NCI-H187 (cell line): ENCODE measurements at regions not wholly inside any gene's neighbourhood (a gene's known extent, or its start where the extent isn't known, plus 50 kb on each side); places are given as distances from the start of the nearest gene placed in this dataset.

ENCODE experiments used
- DNase-seq, 2 experiments: peaks; one replicate each; lab custom pipeline; 2025; lab: John Stamatoyannopoulos, UW

GRCh38 chr3:116929505-116930222, 220.1 kb downstream of the TUSC7 start:
- DNase-seq: no peak

GRCh38 chr3:116930786-116931185, 221.2 kb downstream of the TUSC7 start:
- DNase-seq: no peak

- no peak for DNase-seq
These were observed 229.5 kb downstream of the TUSC7 start for GRCh38 chr3:116939091-116939490.

- DNase-seq: no peak
These were observed 230.0 kb downstream of the TUSC7 start for GRCh38 chr3:116939550-116939949.

- DNase-seq: no peak
These were observed 231.1 kb downstream of the TUSC7 start for GRCh38 chr3:116940719-116941118.

- DNase-seq: no peak
These were observed 236.8 kb downstream of the TUSC7 start for GRCh38 chr3:116946376-116946775.

GRCh38 chr3:116947148-116947547, 237.6 kb downstream of the TUSC7 start:
- DNase-seq: no peak

- no peak for DNase-seq
These were observed 238.2 kb downstream of the TUSC7 start for GRCh38 chr3:116947809-116948208.

- DNase-seq: no peak
These were observed 240.9 kb downstream of the TUSC7 start for GRCh38 chr3:116950301-116951055.

GRCh38 chr3:116951610-116952009, 242.0 kb downstream of the TUSC7 start:
- no peak for DNase-seq

- DNase-seq: no peak
These were observed 248.7 kb downstream of the TUSC7 start for GRCh38 chr3:116958291-116958690.

GRCh38 chr3:116961106-116961505, 251.5 kb downstream of the TUSC7 start:
- no peak for DNase-seq

- DNase-seq: no peak
These were observed 254.2 kb downstream of the TUSC7 start for GRCh38 chr3:116963802-116964201.

GRCh38 chr3:116966649-116967048, 257.1 kb downstream of the TUSC7 start:
- no peak for DNase-seq

- no peak for DNase-seq
These were observed 259.6 kb downstream of the TUSC7 start for GRCh38 chr3:116969135-116969534.

- DNase-seq: no peak
These were observed 260.1 kb downstream of the TUSC7 start for GRCh38 chr3:116969646-116970045.

- DNase-seq: no peak
These were observed 262.0 kb downstream of the TUSC7 start for GRCh38 chr3:116971531-116971930.

GRCh38 chr3:116974702-116975101, 265.1 kb downstream of the TUSC7 start:
- DNase-seq: no peak

GRCh38 chr3:116977441-116977840, 267.9 kb downstream of the TUSC7 start:
- no peak for DNase-seq

- no peak for DNase-seq
These were observed 270.5 kb downstream of the TUSC7 start for GRCh38 chr3:116980099-116980498.

- no peak for DNase-seq
These were observed 271.5 kb downstream of the TUSC7 start for GRCh38 chr3:116981089-116981488.

GRCh38 chr3:116984301-116984700, 274.7 kb downstream of the TUSC7 start:
- DNase-seq: no peak

- no peak for DNase-seq
These were observed 284.8 kb downstream of the TUSC7 start for GRCh38 chr3:116994351-116994879.
